Right ventricle myocardium inferior (tissue), 1 donor: ENCODE measurements at regions not wholly inside any gene's neighbourhood (a gene's known extent, or its start where the extent isn't known, plus 50 kb on each side); places are given as distances from the start of the nearest gene placed in this dataset.
A peak's percentile ranks its signal among the peaks of the same experiment; 100 is the strongest.
"Not testable (repeated sequence)": the region's sequence is repeated elsewhere in the genome, so short reads cannot be mapped to it uniquely, and the experiment has no call there.

Experiments used
- ATAC-seq: fragments of 200-7000 bp; cut with Tn5 transposase; one replicate; pipeline ENCODE4 v1.9.1; 2020; ENCODE audit warnings: mild to moderate bottlenecking, moderate library complexity
- DNase-seq: peaks from one replicate; pipeline ENCODE4 v3.0.0; 2021; ENCODE audit errors: missing footprints
- intact Hi-C: fragments of 100-400 bp; cut with DNase I; formaldehyde crosslinking; loops from one replicate; pipeline ENCODE4 v1.11.0; 2022
- donor health status: DM: no; HTN: yes; CAD: no; lungs with severe emphysema.

GRCh38 chr1:99553819-99554218 lies 92.1 kb upstream of the PALMD start:
- not testable (repeated sequence) for DNase-seq, ATAC-seq

GRCh38 chr1:99554727-99555126 lies 91.2 kb upstream of the PALMD start:
- DNase-seq (no peak), ATAC-seq (no peak)
- intact Hi-C loops: no loop called here

More at GRCh38 chr1:99553819-99554218, 92.1 kb upstream of the PALMD start:
- intact Hi-C loops: not testable (repeated sequence)

DNA sequence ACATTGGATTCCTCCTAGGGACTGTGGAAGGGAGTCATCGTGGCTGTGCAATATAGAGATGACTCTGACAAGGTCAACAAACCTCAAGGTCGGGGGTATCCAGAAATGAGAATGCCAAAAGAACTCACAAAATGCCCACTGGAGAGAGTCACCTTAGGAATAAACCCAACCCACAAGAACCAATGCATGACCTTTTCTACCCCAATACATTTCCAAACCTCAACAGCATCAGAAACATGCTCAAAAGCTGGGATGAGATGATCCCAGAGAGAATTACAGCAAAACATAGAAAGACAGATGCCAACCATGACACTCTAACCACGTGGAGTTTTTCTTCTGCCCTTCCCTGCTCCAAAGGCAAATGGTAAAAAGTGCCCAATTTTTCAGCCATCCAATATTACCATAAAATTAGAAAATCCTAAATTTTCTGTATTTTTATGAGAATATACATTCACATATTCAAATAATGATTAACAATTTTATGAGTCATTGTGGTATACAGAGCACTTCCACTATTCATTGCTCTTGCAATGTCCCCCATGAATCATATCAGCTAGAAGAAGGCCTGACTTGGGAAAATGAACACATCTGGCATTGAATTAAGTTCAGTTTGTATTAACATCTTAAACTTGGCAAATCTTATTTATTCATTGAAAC lies 88.2 kb upstream of the PALMD start:
- no peak for ATAC-seq
- intact Hi-C loops: no loop called here
- no peak for DNase-seq

DNA sequence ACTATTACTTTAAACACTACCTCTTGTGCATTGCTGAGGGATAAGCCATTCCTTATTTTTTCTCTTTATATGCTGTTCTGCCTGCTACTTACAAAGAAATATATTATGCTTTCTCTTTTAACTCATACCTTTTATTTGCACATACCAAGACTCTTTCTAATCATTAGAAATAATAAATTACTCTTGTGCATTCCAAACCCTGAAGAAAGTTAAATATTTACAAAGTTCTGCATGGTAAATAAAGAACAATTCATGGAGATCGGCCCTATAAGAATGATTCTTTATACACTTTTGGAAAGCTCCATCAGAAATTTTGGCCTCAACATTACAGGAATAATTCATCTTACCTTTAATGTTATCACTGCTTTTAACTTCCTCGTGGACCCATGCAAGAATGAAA lies 86.7 kb upstream of the PALMD start:
- no peak for ATAC-seq

DNA sequence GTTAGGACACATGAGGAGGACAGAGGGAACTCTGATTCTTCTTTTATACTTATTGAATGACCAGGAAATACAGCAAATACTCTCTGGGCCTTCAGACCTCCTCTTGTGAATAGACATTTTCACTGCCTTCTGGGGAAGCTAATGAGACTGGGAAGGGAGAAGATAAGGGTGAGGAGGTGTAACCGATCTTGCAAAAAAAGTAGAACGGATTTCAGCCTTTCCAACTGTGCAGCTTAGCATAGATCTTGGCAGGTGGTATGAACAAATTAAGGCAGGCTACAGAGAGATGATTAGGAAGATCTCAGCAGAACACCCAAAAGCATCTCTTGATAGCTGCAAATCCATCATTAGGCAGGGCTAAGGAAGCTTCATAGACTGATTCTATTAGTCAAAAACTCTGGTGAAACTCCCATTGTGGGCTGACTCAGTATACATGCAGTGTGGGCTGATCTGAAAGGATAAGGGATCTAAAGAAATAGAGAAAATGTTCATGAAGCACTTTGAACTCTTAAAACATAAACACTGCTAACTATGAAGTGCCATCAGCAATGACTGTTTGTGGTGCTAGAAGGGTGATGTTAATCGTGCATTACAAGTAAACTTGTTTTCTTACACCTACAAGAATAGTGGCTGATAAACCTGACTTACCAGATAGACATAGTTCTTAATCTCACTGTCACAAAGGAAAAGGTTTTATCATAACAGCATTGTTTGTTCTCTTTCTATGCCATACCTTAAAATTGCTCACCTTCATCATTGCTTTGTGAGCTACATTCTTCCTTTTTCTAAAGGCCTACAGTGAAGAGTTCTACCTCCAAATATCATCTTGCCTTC lies 85.5 kb upstream of the PALMD start:
- intact Hi-C loops: no loop called here
- no peak for ATAC-seq
- no peak for DNase-seq

More for the DNA sequence above, 86.7 kb upstream of the PALMD start:
- DNase-seq: no peak
- intact Hi-C loops: no loop called here

GRCh38 chr1:99561952-99562351 lies 84.0 kb upstream of the PALMD start:
- intact Hi-C loops: no loop called here
- ATAC-seq: no peak
- no peak for DNase-seq

GRCh38 chr1:99565606-99566289 lies 80.2 kb upstream of the PALMD start:
- intact Hi-C loops: no loop called here
- no peak for ATAC-seq
- no peak for DNase-seq

- intact Hi-C loops: no loop called here
- ATAC-seq (no peak), DNase-seq (no peak)
Observed at GRCh38 chr1:99566290-99567021, 79.5 kb upstream of the PALMD start.

GRCh38 chr1:99570486-99571089 lies 75.3 kb upstream of the PALMD start:
- no peak for DNase-seq
- intact Hi-C loops: no loop called here
- ATAC-seq: no peak

GRCh38 chr1:99571092-99571734 lies 74.7 kb upstream of the PALMD start:
- ATAC-seq (no peak), DNase-seq (no peak)
- intact Hi-C loops: no loop called here

DNA sequence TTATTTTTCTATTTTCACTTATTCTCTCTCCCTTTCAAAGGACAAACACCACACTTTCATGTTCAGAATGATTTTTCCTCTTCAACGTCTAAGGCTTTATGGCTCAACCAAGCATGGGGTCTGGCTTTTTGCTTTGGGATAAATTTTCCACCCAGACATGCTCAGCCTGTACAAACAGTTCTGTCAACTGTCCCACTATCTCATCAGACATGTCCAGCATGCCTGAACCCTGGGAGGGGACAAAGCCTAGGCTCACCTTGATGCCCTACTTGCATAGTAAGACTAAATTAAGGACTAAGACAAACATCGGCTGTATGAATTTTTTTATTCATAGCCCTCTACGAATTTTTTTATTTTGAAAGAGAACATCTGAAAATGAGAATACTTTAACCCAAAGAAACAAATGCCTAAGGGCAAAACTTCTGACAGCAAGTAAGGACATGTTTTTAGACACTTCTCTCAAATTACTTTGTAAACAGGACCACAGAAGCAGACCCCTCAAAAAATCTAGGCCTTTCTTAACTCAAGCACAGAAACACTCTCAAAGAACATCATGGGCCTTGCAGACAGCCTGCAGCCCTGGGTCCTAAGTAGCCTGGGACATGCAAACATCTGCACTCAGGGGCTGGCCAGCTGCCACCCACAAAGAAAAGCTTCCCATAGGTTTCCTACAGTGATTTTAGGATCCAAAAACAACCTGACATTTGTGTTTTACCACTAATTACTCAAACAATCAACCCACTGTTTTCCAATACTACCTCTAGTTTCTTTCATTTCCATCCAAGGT lies 72.3 kb upstream of the PALMD start:
- intact Hi-C loops: no loop called here
- ATAC-seq (no peak), DNase-seq (no peak)

- DNase-seq (no peak), ATAC-seq (no peak)
- intact Hi-C loops: no loop called here
Observed at GRCh38 chr1:99577313-99577712, 68.6 kb upstream of the PALMD start.

DNA sequence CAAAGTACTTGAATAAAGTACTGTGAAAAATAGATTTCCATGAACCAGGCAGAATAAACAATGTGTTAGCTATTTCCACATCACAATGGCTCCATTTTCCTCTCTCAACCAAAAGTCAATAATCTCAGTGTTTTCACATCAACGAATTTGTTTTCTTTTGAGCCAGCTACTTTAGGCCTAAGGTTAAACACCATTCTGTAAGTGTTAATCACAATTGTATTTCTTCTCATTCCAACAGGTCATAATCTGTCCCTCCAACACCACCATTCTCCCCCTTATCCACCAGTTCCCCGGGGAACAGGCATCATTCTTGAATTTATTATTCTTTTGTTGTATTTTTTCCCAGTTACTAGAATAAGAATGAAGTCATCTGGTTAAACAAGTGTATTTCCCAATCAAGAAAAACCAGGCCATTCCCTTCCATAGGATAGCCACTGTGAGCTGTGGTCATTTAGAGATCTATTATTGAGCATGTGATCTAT lies 66.2 kb upstream of the PALMD start:
- intact Hi-C loops: no loop called here
- DNase-seq: no peak
- no peak for ATAC-seq

DNA sequence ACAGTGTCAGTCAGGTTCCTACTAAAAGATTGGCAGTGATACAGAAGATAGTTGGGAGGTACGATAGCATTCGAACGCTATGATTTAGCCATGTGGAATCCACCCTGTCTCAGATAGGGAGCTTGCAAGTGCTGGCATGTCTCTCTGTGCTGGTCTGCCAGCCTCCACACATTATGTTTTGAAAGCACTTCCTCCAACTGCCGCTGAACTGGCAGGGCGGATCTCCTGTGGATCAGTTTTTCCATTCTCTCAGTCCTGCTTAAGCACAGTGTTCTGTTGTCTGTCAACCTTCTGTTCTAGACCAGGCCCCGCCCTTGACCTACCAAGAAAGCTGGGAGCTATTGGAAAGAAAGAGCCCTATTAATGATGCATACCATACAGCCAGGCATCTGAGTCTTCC lies 65.5 kb upstream of the PALMD start:
- DNase-seq (no peak), ATAC-seq (peak; percentile 44)
- intact Hi-C loops: no loop called here

- no peak for ATAC-seq
- intact Hi-C loops: no loop called here
- DNase-seq: no peak
Observed at GRCh38 chr1:99587008-99587407, 58.9 kb upstream of the PALMD start.

DNA sequence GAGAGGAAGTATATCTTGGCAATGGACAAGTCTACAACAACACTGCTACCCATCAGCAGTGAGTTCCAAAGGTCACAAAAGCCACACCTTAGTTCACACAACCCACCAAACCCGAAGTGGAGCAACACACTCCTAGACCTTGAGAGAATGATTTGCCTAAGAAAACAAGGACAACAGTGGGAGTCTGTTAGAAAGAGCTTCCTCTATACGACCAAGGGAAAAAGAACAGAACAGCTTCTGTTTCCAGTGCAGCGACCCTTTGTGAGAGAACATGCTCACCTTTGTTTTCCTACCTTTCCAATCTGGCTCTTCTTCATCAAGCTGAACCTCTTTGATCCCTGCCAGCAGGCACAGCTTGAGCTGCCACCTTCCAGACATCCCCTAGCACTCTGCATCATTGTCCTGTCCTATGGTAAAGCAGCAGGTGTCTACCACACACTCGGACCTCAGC lies 56.7 kb upstream of the PALMD start:
- ATAC-seq: no peak
- DNase-seq: no peak
- intact Hi-C loops: no loop called here

- ATAC-seq: peak; percentile 77
- intact Hi-C loops: no loop called here
- DNase-seq: no peak
Observed at GRCh38 chr1:99590578-99591209, 55.2 kb upstream of the PALMD start.
